Endothelial cell of umbilical vein (primary cell): ENCODE measurements at regions not wholly inside any gene's neighbourhood (a gene's known extent, or its start where the extent isn't known, plus 50 kb on each side); places are given as distances from the start of the nearest gene placed in this dataset.

ENCODE experiments used
- BruUV-seq: library from RNA; stranded (reverse); fragments of 400-500 nt; replicated peaks from 2 replicates; lab custom pipeline; 2021; lab: Mats Ljungman, UMichigan
- CTCF ChIA-PET: fragments of 300-600, 350-600 bp; sonication (Branson Sonifier 250); formaldehyde crosslinking; loops from one replicate; lab custom pipeline; 2021; ENCODE audit warnings: antibody characterized with exemption, inconsistent platforms; lab: Charles Lee
- POLR2A ChIA-PET: fragments of 300-600, 350-600 bp; sonication (Branson Sonifier 250); formaldehyde crosslinking; loops from one replicate; lab custom pipeline; 2021; ENCODE audit warnings: antibody characterized with exemption, inconsistent platforms; lab: Charles Lee
- DNase-seq: peaks from one replicate; pipeline ENCODE4 v3.0.0-alpha.2; 2011; ENCODE audit warnings: low read depth, low spot score
- FAIRE-seq: peaks from 2 replicates; lab custom pipeline; 2011; peaks lifted over from hg19 to GRCh38; lab: Jason Lieb, UNC
- H2AFZ ChIP-seq: 2 replicates; pipeline ENCODE4 v1.6.0; 2012; ENCODE audit warnings: low read depth, low read length, control low read depth, inconsistent platforms
- H3K27ac ChIP-seq: 2 replicates; pipeline ENCODE4 v1.5.1; 2011; ENCODE audit warnings: low read depth, mild to moderate bottlenecking, control low read depth, low read length, moderate library complexity; ENCODE audit not compliant: insufficient read depth
- H3K27me3 ChIP-seq, 2 experiments: 2 replicates each; pipeline versions ENCODE4 v1.6.0 to v1.6.1; 2011; ENCODE audit warnings: low read length in 2 of 2, mixed read lengths in 1 of 2; ENCODE audit not compliant: control insufficient read depth in 2 of 2, insufficient read depth in 2 of 2
- H3K36me3 ChIP-seq, 2 experiments: 2 replicates in 1 of 2; 3 replicates in 1 of 2; pipeline ENCODE4 v1.5.1; 2011; ENCODE audit warnings: low read length in 2 of 2, mild to moderate bottlenecking in 1 of 2, moderate library complexity in 1 of 2; ENCODE audit not compliant: control insufficient read depth in 2 of 2, insufficient read depth in 2 of 2; ENCODE audit errors: extremely low read depth in 1 of 2
- H3K4me1 ChIP-seq: 3 replicates; pipeline ENCODE4 v1.5.1; 2011; ENCODE audit warnings: mild to moderate bottlenecking, low read length; ENCODE audit not compliant: control insufficient read depth, insufficient read depth; ENCODE audit errors: extremely low read depth
- H3K4me2 ChIP-seq: 2 replicates; pipeline ENCODE4 v1.6.1; 2011; ENCODE audit warnings: low read length, control low read depth, mixed read lengths; ENCODE audit not compliant: insufficient read depth
- H3K4me3 ChIP-seq, 3 experiments: fragments of 200-600 bp in 1 of 3; sonication (generic), shearing (Covaris generic) in 1 of 3; replicated peaks in 1 of 3; 2 replicates each; pipeline ENCODE4 v1.5.1; 2011 to 2016; ENCODE audit warnings: control low read depth in 3 of 3, low read length in 3 of 3, mild to moderate bottlenecking in 2 of 3, inconsistent platforms in 1 of 3, low read depth in 1 of 3, moderate library complexity in 1 of 3; ENCODE audit not compliant: insufficient read depth in 1 of 3
- H3K79me2 ChIP-seq: 2 replicates; pipeline ENCODE4 v1.6.0; 2012; ENCODE audit warnings: low read length, inconsistent platforms; ENCODE audit not compliant: control insufficient read depth, insufficient read depth
- H3K9ac ChIP-seq: replicated peaks from 2 replicates; pipeline ENCODE3; 2011; ENCODE audit warnings: low read length, control low read depth; ENCODE audit not compliant: insufficient read depth; ENCODE audit errors: extremely low read depth
- H3K9me1 ChIP-seq: replicated peaks from 3 replicates; pipeline ENCODE4 v1.6.0; 2011; ENCODE audit warnings: mild to moderate bottlenecking, low read length; ENCODE audit not compliant: control insufficient read depth, insufficient read depth; ENCODE audit errors: extremely low read depth
- H3K9me3 ChIP-seq: replicated peaks from 2 replicates; pipeline ENCODE4 v1.5.1; 2012; ENCODE audit warnings: low read length, inconsistent platforms; ENCODE audit not compliant: control insufficient read depth, insufficient read depth
- H4K20me1 ChIP-seq: replicated peaks from 2 replicates; pipeline ENCODE3; 2011; ENCODE audit warnings: mild to moderate bottlenecking, low read length; ENCODE audit not compliant: control insufficient read depth, insufficient read depth; ENCODE audit errors: extremely low read depth
- CTCF ChIP-seq, 2 donors: IDR thresholded peaks; 1 replicate in 1 of 2; 2 replicates in 1 of 2; pipeline ENCODE4 v1.5.1; 2011; ENCODE audit warnings: low read length in 2 of 2, mild to moderate bottlenecking in 2 of 2, moderate library complexity in 2 of 2, control low read depth in 1 of 2, inconsistent platforms in 1 of 2, low read depth in 1 of 2; ENCODE audit not compliant: insufficient read depth in 1 of 2; ENCODE audit errors: extremely low read depth in 1 of 2
- EZH2 ChIP-seq: IDR thresholded peaks from 2 replicates; pipeline ENCODE4 v1.6.1; 2012; ENCODE audit warnings: borderline replicate concordance, low read depth, mild to moderate bottlenecking, moderate library complexity, low read length, inconsistent platforms; ENCODE audit not compliant: severe bottlenecking
- JUN ChIP-seq: IDR thresholded peaks from 2 replicates; pipeline ENCODE4 v1.6.1; 2011; ENCODE audit warnings: borderline replicate concordance, low read depth; ENCODE audit not compliant: insufficient read length, insufficient read depth
- MAX ChIP-seq: IDR thresholded peaks from 2 replicates; pipeline ENCODE4 v1.6.1; 2011; ENCODE audit not compliant: insufficient read depth, insufficient read length
- MYC ChIP-seq: IDR thresholded peaks from one replicate; pipeline ENCODE4 v1.6.1; 2011; ENCODE audit warnings: mild to moderate bottlenecking, low read depth, low read length
- POLR2A ChIP-seq: IDR thresholded peaks from 2 replicates; pipeline ENCODE4 v1.6.1; 2012; ENCODE audit warnings: low read depth, mild to moderate bottlenecking, control low read depth, low read length
- dilution Hi-C: fragments of 300-500 bp; cut with MboI; formaldehyde crosslinking; loops from one replicate; pipeline ENCODE4 v1.15.0; 2019; ENCODE audit warnings: low sequenced_read_pairs; ENCODE audit not compliant: extremely low pct_ligation_motif_present
- intact Hi-C: fragments of 100-400 bp; cut with micrococcal nuclease; formaldehyde crosslinking; loops from one replicate; pipeline ENCODE4 v1.10.0; 2022

GRCh38 chr3:40862946-40863345 lies 336.4 kb upstream of the CTNNB1 start:
- dilution Hi-C loops, result no loop called here

More at GRCh38 chr3:40862946-40863345, 336.4 kb upstream of the CTNNB1 start:
- Histone ChIP-seq H3K79me2 (no peaks in the 10 kb centered on the region), H3K4me3 (no peak overlapping the region), H3K4me1 (no peaks in the 10 kb centered on the region), H2AFZ (no peak overlapping the region), H3K27me3 (peaks cover 0 to 2% of the 10 kb centered on the region in 2 experiments), H3K9me3 (no peaks in the 10 kb centered on the region), H3K9me1 (no peaks in the 10 kb centered on the region), H3K36me3 (no peaks in the 10 kb centered on the region), H3K4me2 (no peak overlapping the region), H3K9ac (no peak overlapping the region), H3K27ac (no peak overlapping the region), H4K20me1 (no peaks in the 10 kb centered on the region)
- no peak for TF ChIP-seq JUN
- TF ChIP-seq CTCF (IDR thresholded peaks at IDR 0.05; ENCODE audit: extremely low read depth in 1 of 2, insufficient read depth in 1 of 2, low read depth in 1 of 2, low read length in 2 of 2), result no peak
- TF ChIP-seq MYC, result no peak
- no peak for TF ChIP-seq POLR2A
- TF ChIP-seq EZH2, result no peak
- TF ChIP-seq MAX, result no peak
- DNase-seq (no peak), FAIRE-seq (no peak)
- ChIA-PET CTCF (interaction anchor here (1.3 kb wide), 1 partner anchor 16 kb away, joined by 3 read pairs; no protein-coding TSS in a partner anchor), POLR2A (no interaction called here)
- intact Hi-C loops, result no loop called here
- BruUV-seq, result no TSS peak
